Heart left ventricle (tissue), 13 donors: ENCODE measurements at regions not wholly inside any gene's neighbourhood (a gene's known extent, or its start where the extent isn't known, plus 50 kb on each side); places are given as distances from the start of the nearest gene placed in this dataset.

Experiments used
- POLR2A ChIP-seq, 2 donors: fragments of 450-650 bp; IDR thresholded peaks; one replicate each; pipeline ENCODE4 v1.6.1; 2017; ENCODE audit warnings: antibody characterized with exemption in 2 of 2, mild to moderate bottlenecking in 2 of 2, moderate library complexity in 2 of 2
- TF ChIP-seq, protein P1 (sequence below), 12 donors: fragments of 200-600 bp; sonication (generic) in 4 of 12; IDR thresholded peaks; one replicate each; pipeline versions ENCODE4 v1.5.0 to v1.8.0; 2018 to 2022; ENCODE audit warnings: antibody characterized with exemption in 12 of 12, mild to moderate bottlenecking in 5 of 12
- donor health status: ischemic (EF 13 %, LVEDD 7.1; RV severe dilation, severe dysfunction).
- donor health status: DM: no; HTN: yes; CAD: no.
- donor health status: DM: no; HTN: no; CAD: no.
- donor health status: ischemic (EF 25% LVEDD 6.9; RV normal size, moderate dysfunction).
- donor health status: ischemic (EF 25% LVEDD 5.7; RV mildly dilated, moderate dysfunction).
- donor health status: ischemic (EF 35%, LVEDD 5.7; RV mildly dilated, moderate dysfunction).
- donor health status: nonischemic (EF 11% LVEDD 7.7; RV severe dilation, severe dysfunction).
- donor health status: DM: yes; HTN: yes; CAD: no.
- donor health status: PGD.
- donor health status: ischemic (EF 29% LVEDD 5.4; RV normal size, mild dysfunction).
- donor health status: nonischemic (EF 23%, LVEDD 6.1; RV moderate dilation, normal function).

DNA sequence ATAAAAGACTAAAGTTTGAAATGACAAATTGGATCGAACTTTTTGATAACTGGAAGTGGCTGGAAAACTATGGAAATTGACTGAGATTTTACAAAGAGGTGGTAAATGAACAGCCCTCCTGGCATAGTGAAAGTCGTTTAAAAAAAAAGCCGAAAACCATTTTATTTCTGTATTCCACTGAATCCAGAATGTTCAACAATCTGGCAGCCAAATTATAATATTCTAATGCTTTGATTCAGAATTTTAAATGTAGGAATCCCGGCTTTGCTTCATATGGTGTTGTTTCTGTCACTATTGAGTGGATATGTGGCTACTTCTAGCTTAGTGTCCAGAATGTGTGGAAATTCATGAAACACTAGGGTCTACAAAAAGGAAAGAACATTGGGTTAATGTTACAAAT, 208.9 kb upstream of the DCBLD2 start:
- TF ChIP-seq, protein P1, sequence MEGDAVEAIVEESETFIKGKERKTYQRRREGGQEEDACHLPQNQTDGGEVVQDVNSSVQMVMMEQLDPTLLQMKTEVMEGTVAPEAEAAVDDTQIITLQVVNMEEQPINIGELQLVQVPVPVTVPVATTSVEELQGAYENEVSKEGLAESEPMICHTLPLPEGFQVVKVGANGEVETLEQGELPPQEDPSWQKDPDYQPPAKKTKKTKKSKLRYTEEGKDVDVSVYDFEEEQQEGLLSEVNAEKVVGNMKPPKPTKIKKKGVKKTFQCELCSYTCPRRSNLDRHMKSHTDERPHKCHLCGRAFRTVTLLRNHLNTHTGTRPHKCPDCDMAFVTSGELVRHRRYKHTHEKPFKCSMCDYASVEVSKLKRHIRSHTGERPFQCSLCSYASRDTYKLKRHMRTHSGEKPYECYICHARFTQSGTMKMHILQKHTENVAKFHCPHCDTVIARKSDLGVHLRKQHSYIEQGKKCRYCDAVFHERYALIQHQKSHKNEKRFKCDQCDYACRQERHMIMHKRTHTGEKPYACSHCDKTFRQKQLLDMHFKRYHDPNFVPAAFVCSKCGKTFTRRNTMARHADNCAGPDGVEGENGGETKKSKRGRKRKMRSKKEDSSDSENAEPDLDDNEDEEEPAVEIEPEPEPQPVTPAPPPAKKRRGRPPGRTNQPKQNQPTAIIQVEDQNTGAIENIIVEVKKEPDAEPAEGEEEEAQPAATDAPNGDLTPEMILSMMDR (IDR thresholded peaks at IDR 0.05): no peak
- no peak for TF ChIP-seq POLR2A (IDR thresholded peaks at IDR 0.05)
